IPS-NIHi11 (cell line): ENCODE measurements at regions not wholly inside any gene's neighbourhood (a gene's known extent, or its start where the extent isn't known, plus 50 kb on each side); places are given as distances from the start of the nearest gene placed in this dataset.
A peak's percentile ranks its signal among the peaks of the same experiment; 100 is the strongest.

ENCODE experiments used
- DNase-seq: peaks from one replicate; pipeline ENCODE4 v3.0.0; 2012; ENCODE audit warnings: mixed read lengths, low spot score

- DNase-seq = no peak
Measured at GRCh38 chr5:108649106-108649505, 98.6 kb upstream of the FER start.

GRCh38 chr5:108642170-108642906, 105.4 kb upstream of the FER start:
- DNase-seq = peak; percentile 86

- no peak for DNase-seq
Measured at GRCh38 chr5:108641596-108641995, 106.1 kb upstream of the FER start.

- DNase-seq = no peak
Measured at GRCh38 chr5:108639366-108639765, 108.3 kb upstream of the FER start.

GRCh38 chr5:108638021-108638420, 109.7 kb upstream of the FER start:
- no peak for DNase-seq

GRCh38 chr5:108637134-108637533, 110.6 kb upstream of the FER start:
- no peak for DNase-seq

GRCh38 chr5:108636135-108636853, 111.4 kb upstream of the FER start:
- peak; percentile 31 for DNase-seq

GRCh38 chr5:108634617-108635288, 112.9 kb upstream of the FER start:
- no peak for DNase-seq

GRCh38 chr5:108634010-108634616, 113.6 kb upstream of the FER start:
- no peak for DNase-seq

GRCh38 chr5:108629779-108630528, 117.7 kb upstream of the FER start:
- peak; percentile 25 for DNase-seq

- DNase-seq = no peak
Measured at GRCh38 chr5:108625654-108626053, 122.0 kb upstream of the FER start.

- no peak for DNase-seq
Measured at GRCh38 chr5:108623826-108624225, 123.9 kb upstream of the FER start.

- no peak for DNase-seq
Measured at GRCh38 chr5:108620516-108620915, 127.2 kb upstream of the FER start.

- DNase-seq = no peak
Measured at GRCh38 chr5:108619815-108620214, 127.9 kb upstream of the FER start.

- peak; percentile 33 for DNase-seq
Measured at GRCh38 chr5:108617467-108618435, 129.9 kb upstream of the FER start.

- no peak for DNase-seq
Measured at GRCh38 chr5:108615216-108615615, 132.5 kb upstream of the FER start.

GRCh38 chr5:108607421-108607820, 140.3 kb upstream of the FER start:
- DNase-seq = no peak

GRCh38 chr5:108606185-108606584, 141.5 kb upstream of the FER start:
- no peak for DNase-seq

GRCh38 chr5:108602830-108603229, 144.9 kb upstream of the FER start:
- DNase-seq = no peak

GRCh38 chr5:108590799-108591198, 156.9 kb upstream of the FER start:
- no peak for DNase-seq

- no peak for DNase-seq
Measured at GRCh38 chr5:108588323-108588722, 159.4 kb upstream of the FER start.
